Neutrophil (primary cell): ENCODE measurements at regions not wholly inside any gene's neighbourhood (a gene's known extent, or its start where the extent isn't known, plus 50 kb on each side); places are given as distances from the start of the nearest gene placed in this dataset.

Source experiments
- H3K27ac ChIP-seq: fragments of 200-600 bp; sonication (generic); 2 replicates; pipeline ENCODE4 v1.5.1; 2016; ENCODE audit warnings: mild to moderate bottlenecking, moderate library complexity
- H3K27me3 ChIP-seq: fragments of 200-600 bp; sonication (generic); 2 replicates; pipeline ENCODE4 v1.6.0; 2016; ENCODE audit warnings: mild to moderate bottlenecking
- H3K36me3 ChIP-seq: fragments of 200-600 bp; sonication (generic); 2 replicates; pipeline ENCODE4 v1.5.1; 2017
- H3K4me1 ChIP-seq, 2 experiments: fragments of 200-600 bp in 1 of 2; sonication (generic) in 1 of 2; 1 replicate in 1 of 2; 2 replicates in 1 of 2; pipeline versions ENCODE4 v1.5.1 to v1.6.1; 2013 to 2016; ENCODE audit warnings: low read depth in 1 of 2, low read length in 1 of 2, mild to moderate bottlenecking in 1 of 2, moderate library complexity in 1 of 2; ENCODE audit not compliant: control insufficient read depth in 1 of 2, insufficient read depth in 1 of 2
- H3K4me3 ChIP-seq, 2 experiments: fragments of 200-600 bp in 1 of 2; sonication (generic) in 1 of 2; 1 replicate in 1 of 2; 2 replicates in 1 of 2; pipeline ENCODE4 v1.5.1; 2013 to 2016; ENCODE audit warnings: low read depth in 1 of 2, low read length in 1 of 2, mild to moderate bottlenecking in 1 of 2, moderate library complexity in 1 of 2
- H3K9me3 ChIP-seq: fragments of 200-600 bp; sonication (generic); 2 replicates; pipeline ENCODE4 v1.5.1; 2016
- TF ChIP-seq, protein P1 (sequence below): fragments of 200-600 bp; sonication (generic); IDR thresholded peaks from 2 replicates; pipeline ENCODE4 v1.5.1; 2016; ENCODE audit warnings: antibody characterized with exemption

DNA sequence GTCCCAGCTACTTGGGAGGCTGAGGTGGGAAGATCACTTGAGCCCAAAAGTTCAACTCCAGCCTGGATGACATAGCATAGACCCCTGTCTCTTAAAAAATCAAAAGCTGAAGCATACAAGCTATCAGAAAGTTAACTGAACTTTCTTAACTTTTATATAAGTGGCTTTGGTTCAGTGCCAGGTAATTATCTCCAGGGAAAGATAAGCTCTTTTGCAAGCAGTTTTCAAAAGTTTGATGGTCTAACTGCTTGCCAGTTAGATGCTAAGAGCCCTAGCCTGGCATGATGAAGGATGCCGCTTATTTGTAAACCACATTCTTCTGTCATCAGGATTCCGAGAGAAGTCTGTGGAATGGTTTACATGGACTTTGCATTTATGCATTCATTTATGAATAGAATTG, 409.1 kb downstream of the AEBP2 start:
- Histone ChIP-seq H3K9me3 (no peaks in the 10 kb centered on the region), H3K27me3 (no peaks in the 10 kb centered on the region), H3K27ac (no peak overlapping the region), H3K4me1 (peaks cover 0 to 4% of the 10 kb centered on the region in 2 experiments), H3K36me3 (no peaks in the 10 kb centered on the region), H3K4me3 (no peak overlapping the region)
- TF ChIP-seq, protein P1, sequence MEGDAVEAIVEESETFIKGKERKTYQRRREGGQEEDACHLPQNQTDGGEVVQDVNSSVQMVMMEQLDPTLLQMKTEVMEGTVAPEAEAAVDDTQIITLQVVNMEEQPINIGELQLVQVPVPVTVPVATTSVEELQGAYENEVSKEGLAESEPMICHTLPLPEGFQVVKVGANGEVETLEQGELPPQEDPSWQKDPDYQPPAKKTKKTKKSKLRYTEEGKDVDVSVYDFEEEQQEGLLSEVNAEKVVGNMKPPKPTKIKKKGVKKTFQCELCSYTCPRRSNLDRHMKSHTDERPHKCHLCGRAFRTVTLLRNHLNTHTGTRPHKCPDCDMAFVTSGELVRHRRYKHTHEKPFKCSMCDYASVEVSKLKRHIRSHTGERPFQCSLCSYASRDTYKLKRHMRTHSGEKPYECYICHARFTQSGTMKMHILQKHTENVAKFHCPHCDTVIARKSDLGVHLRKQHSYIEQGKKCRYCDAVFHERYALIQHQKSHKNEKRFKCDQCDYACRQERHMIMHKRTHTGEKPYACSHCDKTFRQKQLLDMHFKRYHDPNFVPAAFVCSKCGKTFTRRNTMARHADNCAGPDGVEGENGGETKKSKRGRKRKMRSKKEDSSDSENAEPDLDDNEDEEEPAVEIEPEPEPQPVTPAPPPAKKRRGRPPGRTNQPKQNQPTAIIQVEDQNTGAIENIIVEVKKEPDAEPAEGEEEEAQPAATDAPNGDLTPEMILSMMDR, result no peak

DNA sequence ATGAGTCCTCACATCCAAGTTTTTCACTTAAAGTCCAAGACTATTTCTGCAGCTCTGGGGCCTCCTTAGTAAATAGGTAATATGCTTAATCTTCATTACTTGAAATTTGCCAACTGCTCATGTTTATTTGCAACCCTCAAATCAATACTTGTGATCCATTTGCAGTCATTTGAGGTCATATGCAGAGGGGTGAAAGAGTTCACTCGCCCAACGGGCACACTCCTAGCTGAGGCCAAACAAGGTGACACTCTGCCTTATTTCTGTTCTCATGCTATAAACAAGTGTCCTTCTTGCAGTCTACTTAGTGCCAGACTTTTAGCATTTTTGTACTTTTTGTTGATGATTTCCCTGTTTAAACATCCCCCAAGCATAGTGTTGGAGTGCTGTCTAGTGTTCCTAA, 409.9 kb downstream of the AEBP2 start:
- Histone ChIP-seq H3K27me3 (no peaks in the 10 kb centered on the region), H3K4me3 (no peak overlapping the region), H3K9me3 (no peaks in the 10 kb centered on the region), H3K27ac (no peak overlapping the region), H3K4me1 (peaks cover 0 to 4% of the 10 kb centered on the region in 2 experiments), H3K36me3 (no peaks in the 10 kb centered on the region)
- TF ChIP-seq, protein P1, result no peak

DNA sequence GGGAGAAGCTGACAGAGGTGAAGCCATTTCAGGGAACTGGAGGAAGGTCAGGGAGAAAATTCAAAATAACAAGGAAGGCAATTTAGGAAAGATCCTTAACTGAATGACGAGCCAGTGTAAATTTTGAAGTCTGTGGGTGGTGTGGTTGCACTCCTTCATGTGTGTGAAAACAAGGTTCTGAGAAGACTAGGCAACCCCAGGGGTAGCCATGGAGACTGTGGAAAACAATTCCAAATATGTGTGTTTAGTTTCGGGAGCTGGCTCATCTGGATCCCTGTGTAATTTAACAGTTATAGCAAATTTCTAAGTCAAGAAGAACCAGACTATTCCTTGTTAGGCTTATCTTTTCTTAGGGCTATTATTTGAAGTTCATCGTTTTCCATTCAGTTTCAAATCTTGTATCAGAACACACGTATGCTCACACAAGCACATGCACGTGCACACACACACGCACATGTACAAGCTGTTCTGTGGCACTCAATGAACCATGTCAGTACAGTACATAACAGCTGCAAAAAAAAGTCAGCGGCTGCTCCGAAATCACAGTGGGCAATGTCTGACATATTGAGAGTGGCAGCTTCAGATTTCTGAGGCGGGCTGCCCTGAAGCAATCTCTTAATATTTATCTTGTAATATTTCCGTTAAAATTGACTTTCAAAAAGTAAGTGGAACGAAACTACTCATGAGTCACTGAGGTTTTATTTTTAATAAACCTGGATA, 411.2 kb downstream of the AEBP2 start:
- Histone ChIP-seq H3K9me3 (no peaks in the 10 kb centered on the region), H3K4me3 (no peak overlapping the region), H3K36me3 (no peaks in the 10 kb centered on the region), H3K4me1 (peaks cover 0 to 4% of the 10 kb centered on the region in 2 experiments), H3K27ac (no peak overlapping the region), H3K27me3 (no peaks in the 10 kb centered on the region)
- TF ChIP-seq, protein P1, result no peak

DNA sequence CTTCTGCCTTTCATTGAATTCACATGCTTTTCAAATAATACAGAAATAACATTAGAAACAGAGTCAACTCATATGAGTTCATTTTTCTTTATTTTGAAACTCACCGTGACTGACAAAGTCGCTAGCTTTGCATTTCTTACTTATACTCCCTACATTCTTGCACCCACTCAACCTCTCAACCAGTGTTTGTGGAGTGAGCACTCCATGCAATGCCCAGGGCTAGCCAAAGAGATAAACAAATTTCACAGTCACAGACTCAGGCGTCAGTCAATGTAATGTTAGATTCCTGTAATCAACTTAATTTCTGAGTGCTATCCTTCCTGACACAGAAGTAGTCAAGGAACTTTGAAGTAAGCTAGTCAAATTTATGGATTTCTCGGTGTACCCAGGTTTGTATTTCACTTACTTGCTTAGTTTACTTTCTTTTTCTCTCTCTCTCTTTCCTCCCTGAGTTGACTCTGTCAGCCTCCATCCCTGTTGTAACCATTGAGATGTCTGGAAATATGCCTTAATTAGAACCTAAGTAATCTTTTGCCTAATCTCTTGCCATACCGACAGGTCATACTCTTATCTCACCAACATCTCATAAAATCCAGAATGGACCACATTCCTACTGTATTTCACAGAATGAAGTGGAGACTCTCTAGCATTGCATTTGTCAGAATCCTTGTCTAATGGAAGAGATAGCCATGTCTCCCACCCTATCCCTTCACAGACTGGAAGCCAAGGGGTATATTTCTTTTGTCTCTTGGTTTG, 413.0 kb downstream of the AEBP2 start:
- H3K36me3 ChIP-seq, result no peaks in the 10 kb centered on the region
- no peaks in the 10 kb centered on the region for H3K9me3 ChIP-seq
- no peak overlapping the region for H3K4me3 ChIP-seq
- no peak overlapping the region for H3K27ac ChIP-seq
- no peaks in the 10 kb centered on the region for H3K27me3 ChIP-seq
- TF ChIP-seq, protein P1, result no peak
- peaks cover 0 to 3% of the 10 kb centered on the region in 2 experiments for H3K4me1 ChIP-seq

DNA sequence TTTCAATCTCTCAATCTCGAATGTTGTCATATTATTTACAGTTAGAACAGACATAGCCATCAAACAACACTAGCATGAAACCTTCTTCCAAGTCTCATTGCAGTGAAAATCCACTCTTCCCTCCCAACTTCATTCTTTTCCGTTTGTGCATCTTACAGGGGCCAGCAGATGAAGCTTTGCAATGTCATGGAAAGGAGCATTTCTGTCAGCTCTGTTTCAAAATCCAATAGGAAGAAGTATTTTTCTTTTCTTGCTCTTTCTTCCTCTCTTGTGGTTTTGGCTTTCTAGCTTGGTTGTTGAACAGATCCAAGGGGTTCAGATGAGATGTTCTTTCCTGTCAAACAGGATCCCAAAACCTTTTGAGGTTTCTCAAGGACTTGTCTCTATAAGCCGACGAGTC, 416.6 kb downstream of the AEBP2 start:
- Histone ChIP-seq H3K4me3 (no peak overlapping the region), H3K27ac (no peak overlapping the region), H3K36me3 (no peaks in the 10 kb centered on the region), H3K27me3 (no peaks in the 10 kb centered on the region), H3K9me3 (no peaks in the 10 kb centered on the region), H3K4me1 (no peaks in the 10 kb centered on the region)
- TF ChIP-seq, protein P1, result no peak
